ENCODE measurements at regions not wholly inside any gene's neighbourhood (a gene's known extent, or its start where the extent isn't known, plus 50 kb on each side); places are given as distances from the start of the nearest gene placed in this dataset.

DNA sequence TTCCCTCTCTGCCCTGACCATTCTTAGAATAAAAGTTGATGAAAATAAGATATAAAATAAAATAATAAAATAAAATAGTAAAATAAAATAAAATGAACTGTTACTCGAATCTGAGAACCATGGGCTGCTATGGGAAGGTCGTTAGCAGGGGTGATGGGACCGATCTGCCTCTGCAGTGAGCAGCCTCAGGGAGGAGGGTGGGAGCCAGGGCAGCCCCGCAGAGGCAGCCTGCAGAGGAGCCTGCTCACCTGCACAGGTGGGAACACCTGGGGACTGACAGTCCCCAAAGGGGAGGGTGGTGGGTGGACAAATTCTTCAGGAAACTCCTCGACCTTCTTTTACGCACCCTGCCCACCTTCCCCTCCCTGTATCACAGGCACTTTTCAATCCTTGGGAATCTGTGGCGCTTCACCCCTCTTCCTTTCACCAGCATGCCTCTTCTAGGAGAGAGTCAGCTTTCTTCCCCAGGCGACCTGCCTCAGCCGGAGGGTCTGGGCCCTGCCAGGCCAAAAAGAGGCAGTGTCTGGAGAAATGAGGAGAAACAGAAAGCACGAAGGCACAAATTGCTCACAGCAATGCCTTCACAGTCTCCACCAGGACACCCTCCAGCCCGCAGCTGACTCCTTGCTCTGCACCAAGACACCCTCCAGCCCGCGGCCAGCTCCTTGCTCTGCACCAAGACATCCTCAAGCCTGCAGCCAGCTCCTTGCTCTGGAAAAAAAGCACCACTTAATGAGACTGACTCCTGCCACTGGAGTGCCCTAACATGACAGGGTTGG is 368.4 kb upstream of the SHH start:
- intact Hi-C loops (cut with micrococcal nuclease; ENCODE audit: unreplicated experiment), result no loop called here
- peaks cover 3% of the 10 kb centered on the region; the same call in 1 of the 2 replicates for H3K9me3 ChIP-seq (ENCODE audit: control insufficient read depth, insufficient read depth, low read depth, low read length)
- ChIA-PET CTCF (no interaction called here), POLR2A (no interaction called here)
- H3K4me3 ChIP-seq (ENCODE audit: low read depth in 2 of 2, low read length in 2 of 2), result no peak overlapping the region
- no peaks in the 10 kb centered on the region for H3K36me3 ChIP-seq (ENCODE audit: control insufficient read depth, insufficient read depth, low read length)
- ATAC-seq (no peak), DNase-seq (ENCODE audit: low read depth, low spot score) (no peak)
- in situ Hi-C loops (cut with HindIII; ENCODE audit: low pct_unique_long_range_greater_than_20kb, low sequenced_read_pairs), result no loop called here
- no peak for TF ChIP-seq TCF7L2 (IDR thresholded peaks at IDR 0.05; ENCODE audit: low read depth, low read length)
- H3K27me3 ChIP-seq (ENCODE audit: control insufficient read depth, insufficient read depth, low read length), result no peaks in the 10 kb centered on the region
- H3K27ac ChIP-seq (ENCODE audit: low read length), result no peak overlapping the region
- BruUV-seq (replicated peaks), result no TSS peak
- no peaks in the 10 kb centered on the region for H3K4me1 ChIP-seq (ENCODE audit: control insufficient read depth, insufficient read depth, low read length)

DNA sequence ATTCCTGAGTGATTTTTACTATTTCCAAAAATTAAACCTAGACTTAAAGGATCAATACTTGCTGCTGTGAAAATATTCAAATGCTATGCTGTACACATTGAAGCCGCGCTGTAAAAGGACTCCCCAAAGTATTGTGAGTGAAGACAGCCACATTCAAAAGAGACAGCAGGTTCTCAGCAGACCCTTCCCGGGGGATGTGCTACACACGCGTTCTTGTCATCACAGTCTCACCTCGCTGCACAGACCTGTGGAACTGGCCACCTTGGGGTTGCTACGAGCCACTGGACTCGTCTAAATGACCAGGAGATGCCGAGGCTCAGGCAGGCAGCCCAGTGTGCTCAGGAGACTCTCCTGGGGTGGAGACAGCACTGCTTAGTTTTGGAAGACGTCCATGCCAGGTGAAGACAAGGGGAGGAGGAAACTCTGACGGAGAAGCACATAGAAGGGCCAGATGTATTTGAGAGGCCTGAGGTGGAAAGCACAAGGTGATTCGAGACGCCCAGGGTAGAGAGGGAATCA is 367.7 kb upstream of the SHH start:
- no peak for DNase-seq (ENCODE audit: low read depth, low spot score)
- no TSS peak for BruUV-seq (replicated peaks)
- no peak overlapping the region for H3K4me3 ChIP-seq (ENCODE audit: low read depth in 2 of 2, low read length in 2 of 2)
- intact Hi-C loops (cut with micrococcal nuclease; ENCODE audit: unreplicated experiment), result no loop called here
- POLR2A ChIA-PET, result no interaction called here
- CTCF ChIA-PET, result no interaction called here
- in situ Hi-C loops (cut with HindIII; ENCODE audit: low pct_unique_long_range_greater_than_20kb, low sequenced_read_pairs), result no loop called here
- H3K4me1 ChIP-seq (ENCODE audit: control insufficient read depth, insufficient read depth, low read length), result no peaks in the 10 kb centered on the region
- no peak for ATAC-seq
- H3K27me3 ChIP-seq (ENCODE audit: control insufficient read depth, insufficient read depth, low read length), result no peaks in the 10 kb centered on the region
- no peaks in the 10 kb centered on the region for H3K36me3 ChIP-seq (ENCODE audit: control insufficient read depth, insufficient read depth, low read length)
- H3K9me3 ChIP-seq (ENCODE audit: control insufficient read depth, insufficient read depth, low read depth, low read length), result no peaks in the 10 kb centered on the region
- TF ChIP-seq, protein P1, sequence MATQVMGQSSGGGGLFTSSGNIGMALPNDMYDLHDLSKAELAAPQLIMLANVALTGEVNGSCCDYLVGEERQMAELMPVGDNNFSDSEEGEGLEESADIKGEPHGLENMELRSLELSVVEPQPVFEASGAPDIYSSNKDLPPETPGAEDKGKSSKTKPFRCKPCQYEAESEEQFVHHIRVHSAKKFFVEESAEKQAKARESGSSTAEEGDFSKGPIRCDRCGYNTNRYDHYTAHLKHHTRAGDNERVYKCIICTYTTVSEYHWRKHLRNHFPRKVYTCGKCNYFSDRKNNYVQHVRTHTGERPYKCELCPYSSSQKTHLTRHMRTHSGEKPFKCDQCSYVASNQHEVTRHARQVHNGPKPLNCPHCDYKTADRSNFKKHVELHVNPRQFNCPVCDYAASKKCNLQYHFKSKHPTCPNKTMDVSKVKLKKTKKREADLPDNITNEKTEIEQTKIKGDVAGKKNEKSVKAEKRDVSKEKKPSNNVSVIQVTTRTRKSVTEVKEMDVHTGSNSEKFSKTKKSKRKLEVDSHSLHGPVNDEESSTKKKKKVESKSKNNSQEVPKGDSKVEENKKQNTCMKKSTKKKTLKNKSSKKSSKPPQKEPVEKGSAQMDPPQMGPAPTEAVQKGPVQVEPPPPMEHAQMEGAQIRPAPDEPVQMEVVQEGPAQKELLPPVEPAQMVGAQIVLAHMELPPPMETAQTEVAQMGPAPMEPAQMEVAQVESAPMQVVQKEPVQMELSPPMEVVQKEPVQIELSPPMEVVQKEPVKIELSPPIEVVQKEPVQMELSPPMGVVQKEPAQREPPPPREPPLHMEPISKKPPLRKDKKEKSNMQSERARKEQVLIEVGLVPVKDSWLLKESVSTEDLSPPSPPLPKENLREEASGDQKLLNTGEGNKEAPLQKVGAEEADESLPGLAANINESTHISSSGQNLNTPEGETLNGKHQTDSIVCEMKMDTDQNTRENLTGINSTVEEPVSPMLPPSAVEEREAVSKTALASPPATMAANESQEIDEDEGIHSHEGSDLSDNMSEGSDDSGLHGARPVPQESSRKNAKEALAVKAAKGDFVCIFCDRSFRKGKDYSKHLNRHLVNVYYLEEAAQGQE (IDR thresholded peaks at IDR 0.05; ENCODE audit: insufficient read depth in 1 of 2, low read depth in 2 of 2, low read length in 1 of 2), result no peak
- TF ChIP-seq, protein P2, sequence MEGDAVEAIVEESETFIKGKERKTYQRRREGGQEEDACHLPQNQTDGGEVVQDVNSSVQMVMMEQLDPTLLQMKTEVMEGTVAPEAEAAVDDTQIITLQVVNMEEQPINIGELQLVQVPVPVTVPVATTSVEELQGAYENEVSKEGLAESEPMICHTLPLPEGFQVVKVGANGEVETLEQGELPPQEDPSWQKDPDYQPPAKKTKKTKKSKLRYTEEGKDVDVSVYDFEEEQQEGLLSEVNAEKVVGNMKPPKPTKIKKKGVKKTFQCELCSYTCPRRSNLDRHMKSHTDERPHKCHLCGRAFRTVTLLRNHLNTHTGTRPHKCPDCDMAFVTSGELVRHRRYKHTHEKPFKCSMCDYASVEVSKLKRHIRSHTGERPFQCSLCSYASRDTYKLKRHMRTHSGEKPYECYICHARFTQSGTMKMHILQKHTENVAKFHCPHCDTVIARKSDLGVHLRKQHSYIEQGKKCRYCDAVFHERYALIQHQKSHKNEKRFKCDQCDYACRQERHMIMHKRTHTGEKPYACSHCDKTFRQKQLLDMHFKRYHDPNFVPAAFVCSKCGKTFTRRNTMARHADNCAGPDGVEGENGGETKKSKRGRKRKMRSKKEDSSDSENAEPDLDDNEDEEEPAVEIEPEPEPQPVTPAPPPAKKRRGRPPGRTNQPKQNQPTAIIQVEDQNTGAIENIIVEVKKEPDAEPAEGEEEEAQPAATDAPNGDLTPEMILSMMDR (IDR thresholded peaks at IDR 0.05), result no peak
- TF ChIP-seq SIN3A (IDR thresholded peaks at IDR 0.05; ENCODE audit: borderline replicate concordance, insufficient read depth, low read depth, low read length) (no peak), POLR2AphosphoS5 (IDR thresholded peaks at IDR 0.05; ENCODE audit: low read depth, low read length) (no peak), TCF7L2 (IDR thresholded peaks at IDR 0.05; ENCODE audit: low read depth, low read length) (no peak)
- no peak overlapping the region for H3K27ac ChIP-seq (ENCODE audit: low read length)

DNA sequence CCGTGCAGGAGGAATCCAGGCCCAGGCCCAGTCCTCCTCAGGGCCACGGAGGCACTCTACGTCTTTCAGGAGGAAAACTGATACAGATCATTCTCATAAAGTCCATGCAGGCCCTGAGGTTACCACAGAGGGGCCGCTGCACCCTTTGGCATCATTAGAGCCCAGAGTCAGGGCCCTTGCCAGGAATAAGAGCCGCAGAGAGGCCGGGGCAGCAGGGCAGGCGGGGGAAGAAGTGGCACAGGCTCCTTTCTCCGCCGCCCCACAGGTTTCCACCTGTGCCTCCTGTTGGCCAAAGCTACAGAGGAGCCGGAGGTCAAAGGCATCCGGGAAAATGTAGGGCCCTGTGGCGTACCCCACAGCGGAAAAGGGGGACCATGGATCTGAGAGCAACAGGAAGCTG is 366.6 kb upstream of the SHH start:
- POLR2A ChIA-PET, result no interaction called here
- no peak for TF ChIP-seq POLR2AphosphoS5 (IDR thresholded peaks at IDR 0.05; ENCODE audit: low read depth, low read length)
- TF ChIP-seq, protein P2 (IDR thresholded peaks at IDR 0.05), result no peak
- TF ChIP-seq, protein P1 (IDR thresholded peaks at IDR 0.05; ENCODE audit: insufficient read depth in 1 of 2, low read depth in 2 of 2, low read length in 1 of 2), result no peak
- TF ChIP-seq SIN3A (IDR thresholded peaks at IDR 0.05; ENCODE audit: borderline replicate concordance, insufficient read depth, low read depth, low read length), result no peak
- no peak for TF ChIP-seq TCF7L2 (IDR thresholded peaks at IDR 0.05; ENCODE audit: low read depth, low read length)

More for the DNA sequence above, 366.6 kb upstream of the SHH start:
- intact Hi-C loops (cut with micrococcal nuclease; ENCODE audit: unreplicated experiment) (no loop called here), in situ Hi-C loops (cut with HindIII; ENCODE audit: low pct_unique_long_range_greater_than_20kb, low sequenced_read_pairs) (no loop called here)
- H3K4me3 ChIP-seq (ENCODE audit: low read depth in 2 of 2, low read length in 2 of 2), result no peak overlapping the region
- H3K4me1 ChIP-seq (ENCODE audit: control insufficient read depth, insufficient read depth, low read length), result no peaks in the 10 kb centered on the region
- CTCF ChIA-PET, result no interaction called here
- no TSS peak for BruUV-seq (replicated peaks)
- H3K27me3 ChIP-seq (ENCODE audit: control insufficient read depth, insufficient read depth, low read length), result no peaks in the 10 kb centered on the region
- H3K36me3 ChIP-seq (ENCODE audit: control insufficient read depth, insufficient read depth, low read length), result no peaks in the 10 kb centered on the region
- no peak overlapping the region for H3K27ac ChIP-seq (ENCODE audit: low read length)
- DNase-seq (ENCODE audit: low read depth, low spot score) (no peak), ATAC-seq (no peak)
- no peaks in the 10 kb centered on the region for H3K9me3 ChIP-seq (ENCODE audit: control insufficient read depth, insufficient read depth, low read depth, low read length)

Data from Panc1 (cell line).